HG02840 (cell line): ENCODE measurements at regions not wholly inside any gene's neighbourhood (a gene's known extent, or its start where the extent isn't known, plus 50 kb on each side); places are given as distances from the start of the nearest gene placed in this dataset.

Experiments used
- ATAC-seq: cut with Tn5 transposase; IDR thresholded peaks from one replicate; pipeline ENCODE4 v1.9.1; 2021; ENCODE audit warnings: mild to moderate bottlenecking, moderate library complexity, moderate number of reproducible peaks; ENCODE audit not compliant: unreplicated experiment, low FRiP score

DNA sequence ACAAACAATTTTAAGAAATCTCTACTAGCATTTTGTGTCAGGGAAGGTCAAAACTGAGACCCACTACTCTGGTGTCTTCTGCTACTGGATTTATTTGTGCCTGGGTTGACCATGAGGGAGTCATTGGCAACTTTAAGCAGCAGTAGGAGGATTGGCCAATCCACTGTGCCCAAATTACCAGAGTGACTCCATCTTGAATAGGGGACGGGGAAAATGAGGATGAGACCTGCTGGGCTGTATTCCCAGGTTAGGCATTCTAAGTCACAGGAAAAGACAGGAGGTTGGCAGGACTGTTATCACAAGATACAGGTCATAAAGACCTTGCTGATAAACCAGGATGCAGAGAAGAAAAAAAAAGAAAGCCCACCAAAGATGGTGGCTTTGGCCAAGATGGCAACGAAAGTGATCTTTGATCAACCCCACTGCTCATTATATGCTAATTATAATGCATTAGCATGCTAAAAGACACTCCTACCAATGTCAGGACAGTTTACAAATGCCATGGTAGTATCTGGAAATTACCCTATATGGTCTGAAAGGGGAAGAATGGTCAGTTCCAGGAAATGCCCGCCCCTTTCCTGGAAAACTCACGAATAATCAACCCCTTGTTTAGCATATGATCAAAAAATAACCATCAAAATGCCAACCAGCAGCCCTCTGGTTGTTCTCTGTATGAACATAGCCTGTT is 200.9 kb downstream of the LTN1 start:
- ATAC-seq, result no peak

DNA sequence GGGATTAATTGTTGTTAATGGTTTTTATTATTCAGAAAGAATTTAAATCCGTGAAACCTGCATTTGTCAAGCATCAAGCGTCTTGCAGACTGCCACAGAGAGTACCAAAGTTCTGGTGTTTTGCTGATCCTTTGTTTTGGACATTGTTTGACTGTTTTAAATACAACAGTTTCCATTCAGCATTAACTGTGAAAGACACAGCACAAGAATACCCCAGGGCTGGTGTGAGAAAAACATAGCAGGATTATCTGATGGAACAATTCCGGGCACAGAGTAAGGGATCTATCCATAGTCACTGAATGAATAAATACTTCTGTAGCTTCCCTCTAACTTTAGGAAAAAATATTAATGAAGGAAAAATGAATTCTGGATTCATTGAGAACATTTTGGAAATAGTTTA is 202.3 kb downstream of the LTN1 start:
- no peak for ATAC-seq

DNA sequence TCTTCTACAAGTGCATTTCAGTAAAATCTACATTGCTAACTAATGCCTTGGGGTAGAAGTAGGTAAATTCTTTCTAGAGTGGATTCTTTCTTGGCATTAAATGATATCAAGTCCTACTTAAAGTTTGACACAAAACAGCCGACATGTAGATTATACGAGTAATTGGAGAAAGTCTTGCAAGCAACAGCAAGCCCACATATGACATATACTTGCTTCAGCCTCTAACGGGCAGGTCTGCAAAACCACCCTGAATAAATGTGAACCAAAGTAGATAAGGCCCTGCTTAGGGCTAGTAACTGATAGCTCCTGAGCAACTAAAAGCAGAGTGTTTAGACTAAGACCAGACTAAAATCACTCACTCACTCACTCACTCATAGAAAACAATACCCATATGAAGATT is 203.2 kb downstream of the LTN1 start:
- ATAC-seq, result no peak

DNA sequence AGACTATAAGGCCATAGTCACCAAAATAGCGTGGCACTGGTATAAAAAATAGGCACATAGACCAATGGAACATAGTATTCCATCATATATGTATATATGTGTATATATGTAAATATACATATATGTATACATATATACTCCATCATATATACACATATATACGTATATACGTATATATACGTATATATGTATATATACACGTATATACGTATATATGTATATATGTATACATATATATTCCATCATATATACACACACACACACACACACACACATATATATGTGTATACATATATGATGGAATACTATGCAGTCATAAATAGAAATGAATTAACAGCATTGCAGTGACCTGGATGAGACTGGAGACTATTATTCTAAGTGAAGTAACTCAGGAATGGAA is 204.6 kb downstream of the LTN1 start:
- ATAC-seq, result no peak

GRCh38 chr21:28783641-28784185 is 209.0 kb downstream of the LTN1 start:
- ATAC-seq, result no peak

- ATAC-seq, result no peak
Observed at GRCh38 chr21:28781602-28782276, 210.9 kb downstream of the LTN1 start.

DNA sequence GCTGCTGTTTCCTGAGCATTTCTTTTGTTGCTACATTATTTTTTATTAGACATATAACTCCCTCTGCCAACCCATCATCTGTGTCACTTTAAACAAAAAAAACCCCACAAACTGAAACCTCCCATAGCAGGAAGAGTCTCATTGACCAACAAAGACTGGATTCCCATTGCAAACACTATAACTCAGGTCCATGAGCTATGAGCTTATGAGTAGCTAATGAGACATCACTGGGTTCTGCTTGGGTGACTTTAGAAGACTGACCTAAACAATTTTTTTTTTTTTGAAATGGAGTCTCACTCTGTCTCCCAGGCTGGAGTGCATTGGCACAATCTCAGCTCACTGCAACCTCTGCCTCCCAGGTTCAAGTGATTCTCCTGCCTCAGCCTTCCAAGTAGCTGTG is 212.8 kb downstream of the LTN1 start:
- no peak for ATAC-seq

- ATAC-seq, result no peak
Observed at GRCh38 chr21:28776251-28776650, 216.4 kb downstream of the LTN1 start.

DNA sequence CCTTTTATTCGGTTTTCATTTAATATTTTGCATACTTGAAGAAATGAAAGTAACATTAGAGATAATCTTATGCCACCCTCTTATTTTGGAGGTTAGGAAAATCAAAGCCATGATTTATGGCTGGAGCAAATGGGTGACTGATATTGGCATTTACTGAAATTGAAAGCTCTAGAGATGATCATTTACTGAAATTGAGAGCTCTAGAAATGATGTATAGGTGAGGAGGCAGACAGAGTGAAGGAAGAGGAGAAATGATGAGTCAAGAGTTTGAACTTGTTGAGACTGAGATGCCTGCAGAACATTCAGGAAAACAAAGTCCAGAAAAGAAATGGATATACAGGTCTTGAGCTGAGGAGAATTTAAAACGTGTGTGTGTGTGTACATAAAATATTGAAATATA is 217.6 kb downstream of the LTN1 start:
- no peak for ATAC-seq

GRCh38 chr21:28773036-28773435 is 219.6 kb downstream of the LTN1 start:
- ATAC-seq, result no peak

GRCh38 chr21:28771790-28772501 is 220.7 kb downstream of the LTN1 start:
- ATAC-seq, result no peak

DNA sequence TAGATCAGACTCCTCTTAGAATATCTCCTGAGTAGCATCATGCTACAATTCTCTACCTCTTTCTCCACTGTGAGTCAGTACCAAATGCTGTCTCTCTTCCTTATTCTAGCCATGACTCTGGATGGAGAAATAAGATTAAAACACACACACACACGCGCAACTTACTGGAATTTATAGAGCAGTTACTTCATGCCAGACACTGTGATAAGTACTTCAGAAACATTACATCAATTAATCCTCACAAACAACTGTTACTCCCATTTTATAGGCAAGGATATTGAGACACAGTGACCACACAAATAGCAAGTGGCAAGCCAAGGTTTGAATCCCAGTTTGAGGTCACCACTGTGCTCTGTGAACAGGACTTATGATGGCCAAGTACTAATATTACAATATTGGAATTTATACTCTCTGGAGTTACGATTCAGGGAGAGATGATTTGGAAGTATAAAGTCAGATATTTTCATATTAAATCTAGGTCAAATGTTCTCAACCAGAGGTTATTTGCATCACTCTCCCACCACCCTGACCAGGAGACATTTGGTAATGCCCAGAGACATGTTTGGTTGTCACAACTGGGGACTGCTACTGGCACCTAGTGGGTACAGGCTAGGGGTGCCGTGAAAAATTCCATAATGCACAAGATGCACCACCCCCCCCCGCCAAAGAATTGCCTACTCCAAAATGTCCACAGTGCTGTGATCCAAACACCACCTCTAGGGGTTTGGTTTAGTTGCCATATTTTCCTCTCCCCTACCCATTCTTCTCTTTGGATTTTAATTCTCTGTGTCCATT is 221.6 kb downstream of the LTN1 start:
- no peak for ATAC-seq

- no peak for ATAC-seq
Observed at GRCh38 chr21:28769683-28770082, 223.0 kb downstream of the LTN1 start.

- no peak for ATAC-seq
Observed at GRCh38 chr21:28768753-28769152, 223.9 kb downstream of the LTN1 start.

GRCh38 chr21:28767523-28767922 is 225.2 kb downstream of the LTN1 start:
- no peak for ATAC-seq

DNA sequence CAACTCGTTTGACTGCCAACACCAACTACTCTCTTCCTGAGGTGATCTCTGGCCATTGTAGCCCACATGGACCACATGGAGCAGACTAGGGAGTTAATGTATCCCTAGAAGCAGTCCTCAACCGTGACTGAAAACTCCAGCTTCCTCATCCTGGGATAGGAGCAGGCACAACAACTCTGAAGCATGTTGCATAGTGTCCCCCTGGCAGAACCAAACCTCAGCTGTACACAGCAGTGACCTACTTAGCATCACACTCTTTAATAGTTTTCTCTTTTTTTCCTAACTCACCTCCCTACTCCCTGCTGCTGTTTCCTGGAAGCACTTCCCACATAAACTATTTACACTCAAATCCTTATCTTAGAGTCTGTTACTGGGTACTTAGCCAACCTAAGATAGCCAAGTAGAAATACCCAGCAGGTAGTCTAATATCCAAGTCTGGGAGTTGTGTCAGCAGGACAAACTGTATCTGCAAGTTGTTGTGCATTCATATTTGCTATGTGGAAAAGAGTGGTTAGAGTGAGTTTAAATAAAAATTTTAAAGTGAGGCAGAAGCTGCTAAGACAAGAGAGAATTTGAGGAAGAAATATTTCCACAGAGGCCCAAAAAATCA is 228.8 kb downstream of the LTN1 start:
- no peak for ATAC-seq

DNA sequence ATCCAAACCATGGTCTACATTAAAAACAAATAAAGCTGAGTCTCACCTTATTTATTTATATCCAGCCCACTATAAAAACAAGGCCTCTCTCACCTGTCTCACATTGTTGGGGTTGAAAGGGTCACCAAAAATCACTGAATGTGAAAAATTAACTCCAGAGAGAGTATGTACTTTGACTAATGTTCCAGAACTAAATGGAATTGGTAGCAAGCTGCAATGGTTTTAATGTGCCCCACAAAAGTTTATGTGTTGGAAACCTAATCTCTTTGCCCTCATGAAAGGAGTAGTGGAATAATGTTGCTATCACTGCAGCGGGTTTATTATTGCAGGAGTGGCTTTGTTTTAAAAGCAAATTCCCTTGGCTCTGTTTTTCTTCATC is 230.3 kb downstream of the LTN1 start:
- no peak for ATAC-seq

DNA sequence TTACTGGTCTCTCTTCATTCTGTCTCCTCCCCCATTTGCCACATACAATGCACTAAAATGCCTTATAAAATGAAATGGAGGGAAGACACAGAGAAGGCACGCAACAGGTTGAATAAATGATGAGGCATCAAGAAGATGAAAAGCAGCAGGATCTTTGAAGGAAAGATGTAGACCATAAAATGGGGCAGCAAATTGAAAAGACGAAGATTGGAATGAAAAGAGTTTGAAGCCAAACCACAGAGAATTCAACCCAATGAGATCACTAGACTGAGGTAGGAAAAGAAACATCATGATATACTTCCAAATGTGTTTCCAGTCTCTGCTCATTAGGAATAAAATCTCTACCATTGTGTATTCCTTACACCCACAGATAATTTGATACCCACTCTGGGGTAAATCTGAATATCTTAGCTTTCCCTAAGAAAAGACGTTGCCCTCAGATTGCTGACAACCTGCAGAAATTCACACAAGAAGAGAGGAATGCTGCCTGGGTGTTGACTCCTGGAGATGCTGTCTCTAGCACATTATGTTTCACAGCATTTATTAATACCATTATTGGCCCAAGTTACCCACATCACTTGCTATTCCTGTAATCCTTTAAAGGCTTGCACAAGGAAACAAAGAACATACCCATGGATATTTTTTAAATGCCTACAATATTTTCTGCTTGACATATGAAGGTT is 230.9 kb downstream of the LTN1 start:
- no peak for ATAC-seq

DNA sequence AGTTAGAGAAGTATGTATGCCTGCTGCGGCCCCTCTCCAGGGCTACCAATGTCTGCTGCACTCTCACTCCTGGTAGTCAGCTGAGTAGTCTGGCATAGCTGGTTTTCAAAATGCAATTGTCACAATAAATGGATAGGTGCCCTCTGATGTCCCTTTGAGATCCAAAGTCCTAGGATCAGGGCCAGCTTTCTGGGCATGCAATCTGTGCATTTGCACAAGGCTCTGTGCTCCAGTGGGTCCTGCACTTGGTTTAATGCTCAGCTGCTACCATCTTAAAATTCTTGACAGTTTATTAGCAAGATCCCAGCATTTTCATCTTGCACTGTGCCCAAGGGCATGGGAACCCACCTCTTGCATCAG is 233.8 kb downstream of the LTN1 start:
- ATAC-seq, result no peak
